WTC11 (cell line): ENCODE measurements at regions not wholly inside any gene's neighbourhood (a gene's known extent, or its start where the extent isn't known, plus 50 kb on each side); places are given as distances from the start of the nearest gene placed in this dataset.

Source experiments
- ATAC-seq: fragments of 200-7000 bp; cut with Tn5 transposase; 2 replicates; pipeline ENCODE4 v1.10.0; 2021; ENCODE audit warnings: mild to moderate bottlenecking, moderate library complexity
- CTCF ChIA-PET: fragments of 300-600 bp; sonication (Branson Sonifier 250); formaldehyde crosslinking; loops from one replicate; lab custom pipeline; 2021; ENCODE audit warnings: antibody characterized with exemption; lab: Charles Lee
- POLR2A ChIA-PET: fragments of 350-600 bp; sonication (Branson Sonifier 250); formaldehyde crosslinking; loops from one replicate; lab custom pipeline; 2021; ENCODE audit warnings: antibody characterized with exemption; lab: Charles Lee
- DNase-seq: peaks from one replicate; pipeline ENCODE4 v3.0.0; 2021; ENCODE audit warnings: low spot score
- H3K27ac Mint-ChIP-seq: 2 replicates; pipeline ENCODE4 v1.8.0; 2021; ENCODE audit warnings: mixed read lengths
- H3K27me3 Mint-ChIP-seq: 2 replicates; pipeline ENCODE4 v1.8.0; 2021; ENCODE audit warnings: low read depth, mild to moderate bottlenecking, moderate library complexity, mixed read lengths
- H3K36me3 Mint-ChIP-seq: 2 replicates; pipeline ENCODE4 v1.8.0; 2021; ENCODE audit warnings: mixed read lengths
- H3K4me1 Mint-ChIP-seq: 2 replicates; pipeline ENCODE4 v1.8.0; 2022; ENCODE audit warnings: mixed read lengths
- H3K4me3 Mint-ChIP-seq: 2 replicates; pipeline ENCODE4 v1.8.0; 2021; ENCODE audit warnings: mild to moderate bottlenecking, moderate library complexity, mixed read lengths
- H3K9me3 Mint-ChIP-seq: 2 replicates; pipeline ENCODE4 v1.8.0; 2021; ENCODE audit warnings: mixed read lengths
- ELF4 ChIP-seq: sonication (generic); formaldehyde crosslinking; IDR thresholded peaks from 2 replicates; pipeline ENCODE4 v1.8.1; 2022; ENCODE audit warnings: low read depth, mild to moderate bottlenecking, moderate library complexity, missing genetic modification reagents
- FOXK1 ChIP-seq: sonication (generic); formaldehyde crosslinking; IDR thresholded peaks from 2 replicates; pipeline ENCODE4 v1.8.0; 2022; ENCODE audit warnings: mild to moderate bottlenecking, moderate library complexity, missing genetic modification reagents
- JAZF1 ChIP-seq: fragments of 250-450 bp; sonication (Bioruptor Pico); IDR thresholded peaks from 2 replicates; pipeline ENCODE4 v1.9.0; 2021; ENCODE audit warnings: moderate library complexity, mild to moderate bottlenecking, inconsistent platforms
- KAT7 ChIP-seq: sonication (generic); formaldehyde crosslinking; IDR thresholded peaks from 2 replicates; pipeline ENCODE4 v1.8.1; 2023; ENCODE audit warnings: missing genetic modification reagents, mild to moderate bottlenecking, borderline replicate concordance
- NR1H2 ChIP-seq: sonication (generic); formaldehyde crosslinking; IDR thresholded peaks from 2 replicates; pipeline ENCODE4 v1.9.0; 2021; ENCODE audit warnings: mild to moderate bottlenecking, moderate library complexity, missing genetic modification reagents
- RELA ChIP-seq: sonication (generic); formaldehyde crosslinking; IDR thresholded peaks from 2 replicates; pipeline ENCODE4 v1.8.1; 2022; ENCODE audit warnings: missing genetic modification reagents, mild to moderate bottlenecking, borderline replicate concordance
- RORB ChIP-seq: fragments of 250-450 bp; sonication (Bioruptor Pico); IDR thresholded peaks from 2 replicates; pipeline ENCODE4 v1.9.0; 2021; ENCODE audit warnings: mild to moderate bottlenecking
- SOX15 ChIP-seq: fragments of 250-450 bp; sonication (Bioruptor Pico); IDR thresholded peaks from 2 replicates; pipeline ENCODE4 v1.9.0; 2021; ENCODE audit warnings: mild to moderate bottlenecking
- SP1 ChIP-seq: sonication (generic); formaldehyde crosslinking; conservative IDR thresholded peaks from 2 replicates; pipeline ENCODE4 v1.8.1; 2022; ENCODE audit warnings: missing genetic modification reagents
- TP53 ChIP-seq: sonication (generic); formaldehyde crosslinking; IDR thresholded peaks from 2 replicates; pipeline ENCODE4 v1.8.1; 2023; ENCODE audit warnings: mild to moderate bottlenecking, missing genetic modification reagents
- ZNF671 ChIP-seq: fragments of 250-450 bp; sonication (Bioruptor Pico); IDR thresholded peaks from 2 replicates; pipeline ENCODE4 v1.8.0; 2021; ENCODE audit warnings: mild to moderate bottlenecking
- TF ChIP-seq, protein P1 (sequence below): fragments of 250-450 bp; sonication (Bioruptor Pico); IDR thresholded peaks from 2 replicates; pipeline ENCODE4 v1.9.0; 2021; ENCODE audit warnings: mild to moderate bottlenecking
- TF ChIP-seq, protein P2 (sequence below): sonication (generic); formaldehyde crosslinking; conservative IDR thresholded peaks from 2 replicates; pipeline ENCODE4 v1.8.1; 2022; ENCODE audit warnings: mild to moderate bottlenecking, missing genetic modification reagents
- TF ChIP-seq, protein P3 (sequence below): sonication (generic); formaldehyde crosslinking; IDR thresholded peaks from 2 replicates; pipeline ENCODE4 v1.8.0; 2023; ENCODE audit warnings: missing genetic modification reagents
- TF ChIP-seq, protein P4 (sequence below): sonication (generic); formaldehyde crosslinking; IDR thresholded peaks from 2 replicates; pipeline ENCODE4 v1.8.0; 2022; ENCODE audit warnings: mild to moderate bottlenecking, missing genetic modification reagents
- TF ChIP-seq, protein P5 (sequence below): fragments of 250-450 bp; sonication (Bioruptor Pico); IDR thresholded peaks from 2 replicates; pipeline ENCODE4 v1.9.0; 2021; ENCODE audit warnings: mild to moderate bottlenecking

DNA sequence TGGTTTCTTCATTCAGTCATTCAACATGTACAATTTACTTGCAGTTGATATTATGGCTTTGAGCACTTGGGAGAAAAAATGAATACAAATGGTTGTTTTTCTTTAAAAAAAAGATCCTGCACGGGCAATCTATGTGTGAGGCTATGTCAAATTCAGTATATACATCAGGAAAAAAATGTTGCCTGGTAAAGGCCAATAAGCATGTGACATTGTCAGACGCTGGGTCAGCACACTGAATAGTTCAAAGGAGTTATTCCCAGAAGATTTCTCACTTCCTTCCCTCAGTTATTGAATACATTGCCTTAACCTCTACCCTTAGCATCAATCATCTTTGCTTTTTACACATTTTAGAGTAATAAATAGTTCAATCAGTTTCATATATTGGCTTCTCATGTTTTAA, 319.2 kb downstream of the NUAK1 start:
- H3K4me1 Mint-ChIP-seq = peaks cover 17% of the 10 kb centered on the region
- ATAC-seq (no peak), DNase-seq (no peak)
- TF ChIP-seq SOX15 (CRISPR knock-in tag) = no peak
- no peak for TF ChIP-seq RELA (CRISPR knock-in tag)
- TF ChIP-seq, protein P1, sequence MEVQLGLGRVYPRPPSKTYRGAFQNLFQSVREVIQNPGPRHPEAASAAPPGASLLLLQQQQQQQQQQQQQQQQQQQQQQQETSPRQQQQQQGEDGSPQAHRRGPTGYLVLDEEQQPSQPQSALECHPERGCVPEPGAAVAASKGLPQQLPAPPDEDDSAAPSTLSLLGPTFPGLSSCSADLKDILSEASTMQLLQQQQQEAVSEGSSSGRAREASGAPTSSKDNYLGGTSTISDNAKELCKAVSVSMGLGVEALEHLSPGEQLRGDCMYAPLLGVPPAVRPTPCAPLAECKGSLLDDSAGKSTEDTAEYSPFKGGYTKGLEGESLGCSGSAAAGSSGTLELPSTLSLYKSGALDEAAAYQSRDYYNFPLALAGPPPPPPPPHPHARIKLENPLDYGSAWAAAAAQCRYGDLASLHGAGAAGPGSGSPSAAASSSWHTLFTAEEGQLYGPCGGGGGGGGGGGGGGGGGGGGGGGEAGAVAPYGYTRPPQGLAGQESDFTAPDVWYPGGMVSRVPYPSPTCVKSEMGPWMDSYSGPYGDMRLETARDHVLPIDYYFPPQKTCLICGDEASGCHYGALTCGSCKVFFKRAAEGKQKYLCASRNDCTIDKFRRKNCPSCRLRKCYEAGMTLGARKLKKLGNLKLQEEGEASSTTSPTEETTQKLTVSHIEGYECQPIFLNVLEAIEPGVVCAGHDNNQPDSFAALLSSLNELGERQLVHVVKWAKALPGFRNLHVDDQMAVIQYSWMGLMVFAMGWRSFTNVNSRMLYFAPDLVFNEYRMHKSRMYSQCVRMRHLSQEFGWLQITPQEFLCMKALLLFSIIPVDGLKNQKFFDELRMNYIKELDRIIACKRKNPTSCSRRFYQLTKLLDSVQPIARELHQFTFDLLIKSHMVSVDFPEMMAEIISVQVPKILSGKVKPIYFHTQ = no peak
- no peak for TF ChIP-seq TP53
- no peak for TF ChIP-seq FOXK1 (CRISPR knock-in tag)
- no peak for TF ChIP-seq JAZF1
- TF ChIP-seq RORB (CRISPR knock-in tag) = no peak
- no peak for TF ChIP-seq ZNF671 (CRISPR knock-in tag)
- TF ChIP-seq, protein P2, sequence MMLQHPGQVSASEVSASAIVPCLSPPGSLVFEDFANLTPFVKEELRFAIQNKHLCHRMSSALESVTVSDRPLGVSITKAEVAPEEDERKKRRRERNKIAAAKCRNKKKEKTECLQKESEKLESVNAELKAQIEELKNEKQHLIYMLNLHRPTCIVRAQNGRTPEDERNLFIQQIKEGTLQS (CRISPR knock-in tag) = no peak
- no peak for TF ChIP-seq ELF4
- TF ChIP-seq KAT7 (CRISPR knock-in tag) = no peak
- TF ChIP-seq NR1H2 (CRISPR knock-in tag) = no peak
- TF ChIP-seq SP1 = no peak
- TF ChIP-seq, protein P3, sequence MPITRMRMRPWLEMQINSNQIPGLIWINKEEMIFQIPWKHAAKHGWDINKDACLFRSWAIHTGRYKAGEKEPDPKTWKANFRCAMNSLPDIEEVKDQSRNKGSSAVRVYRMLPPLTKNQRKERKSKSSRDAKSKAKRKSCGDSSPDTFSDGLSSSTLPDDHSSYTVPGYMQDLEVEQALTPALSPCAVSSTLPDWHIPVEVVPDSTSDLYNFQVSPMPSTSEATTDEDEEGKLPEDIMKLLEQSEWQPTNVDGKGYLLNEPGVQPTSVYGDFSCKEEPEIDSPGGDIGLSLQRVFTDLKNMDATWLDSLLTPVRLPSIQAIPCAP (CRISPR knock-in tag) = no peak
- TF ChIP-seq, protein P4, sequence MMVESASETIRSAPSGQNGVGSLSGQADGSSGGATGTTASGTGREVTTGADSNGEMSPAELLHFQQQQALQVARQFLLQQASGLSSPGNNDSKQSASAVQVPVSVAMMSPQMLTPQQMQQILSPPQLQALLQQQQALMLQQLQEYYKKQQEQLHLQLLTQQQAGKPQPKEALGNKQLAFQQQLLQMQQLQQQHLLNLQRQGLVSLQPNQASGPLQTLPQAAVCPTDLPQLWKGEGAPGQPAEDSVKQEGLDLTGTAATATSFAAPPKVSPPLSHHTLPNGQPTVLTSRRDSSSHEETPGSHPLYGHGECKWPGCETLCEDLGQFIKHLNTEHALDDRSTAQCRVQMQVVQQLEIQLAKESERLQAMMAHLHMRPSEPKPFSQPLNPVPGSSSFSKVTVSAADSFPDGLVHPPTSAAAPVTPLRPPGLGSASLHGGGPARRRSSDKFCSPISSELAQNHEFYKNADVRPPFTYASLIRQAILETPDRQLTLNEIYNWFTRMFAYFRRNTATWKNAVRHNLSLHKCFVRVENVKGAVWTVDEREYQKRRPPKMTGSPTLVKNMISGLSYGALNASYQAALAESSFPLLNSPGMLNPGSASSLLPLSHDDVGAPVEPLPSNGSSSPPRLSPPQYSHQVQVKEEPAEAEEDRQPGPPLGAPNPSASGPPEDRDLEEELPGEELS = no peak
- ChIA-PET POLR2A (no interaction called here), CTCF (no interaction called here)
- H3K36me3 Mint-ChIP-seq = no peaks in the 10 kb centered on the region
- no peak overlapping the region for H3K4me3 Mint-ChIP-seq
- H3K27ac Mint-ChIP-seq = no peak overlapping the region
- no peaks in the 10 kb centered on the region for H3K27me3 Mint-ChIP-seq
- no peaks in the 10 kb centered on the region; the same call in 1 of the 2 replicates for H3K9me3 Mint-ChIP-seq

DNA sequence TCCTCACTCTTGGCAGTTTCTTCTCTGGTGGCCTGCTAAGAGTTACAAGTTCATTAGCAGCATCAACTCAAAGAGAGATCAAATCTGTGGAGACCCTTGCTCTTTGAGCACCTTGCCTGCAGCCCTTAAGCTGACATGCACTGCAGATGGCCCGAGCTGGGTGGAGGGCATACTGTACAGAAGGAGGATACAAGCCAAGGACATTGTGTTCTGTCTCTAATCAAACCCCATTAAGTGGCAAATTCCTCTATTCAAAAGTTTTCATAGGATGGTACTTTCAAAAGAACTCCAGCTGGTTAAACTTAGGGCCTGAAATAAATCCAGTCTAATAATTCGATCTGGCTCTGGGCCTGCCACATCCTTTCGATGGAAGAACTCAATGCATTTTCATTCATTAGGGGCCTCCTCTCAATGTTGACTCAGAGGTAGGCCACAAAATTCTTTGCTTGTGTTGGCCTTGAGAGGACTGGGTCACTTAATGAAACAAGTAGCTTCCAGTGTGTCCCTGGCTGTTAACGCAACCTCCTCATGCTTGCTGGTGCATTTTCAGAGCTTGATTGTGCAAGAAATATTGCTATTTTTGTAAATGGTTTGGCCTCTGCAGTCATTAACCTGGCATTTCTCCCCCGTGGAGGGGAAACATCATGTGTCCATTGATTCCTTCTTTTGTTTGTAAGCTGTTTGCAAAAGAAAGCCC, 318.2 kb downstream of the NUAK1 start:
- Mint-ChIP-seq H3K4me3 (no peak overlapping the region), H3K4me1 (peaks cover 17% of the 10 kb centered on the region), H3K27me3 (no peaks in the 10 kb centered on the region), H3K36me3 (no peaks in the 10 kb centered on the region), H3K9me3 (no peaks in the 10 kb centered on the region; the same call in none of the 2 replicates), H3K27ac (no peak overlapping the region)
- TF ChIP-seq, protein P5, sequence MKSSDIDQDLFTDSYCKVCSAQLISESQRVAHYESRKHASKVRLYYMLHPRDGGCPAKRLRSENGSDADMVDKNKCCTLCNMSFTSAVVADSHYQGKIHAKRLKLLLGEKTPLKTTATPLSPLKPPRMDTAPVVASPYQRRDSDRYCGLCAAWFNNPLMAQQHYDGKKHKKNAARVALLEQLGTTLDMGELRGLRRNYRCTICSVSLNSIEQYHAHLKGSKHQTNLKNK (CRISPR knock-in tag) = no peak
- DNase-seq = no peak
- ATAC-seq = peak; percentile 20; the same call in 1 of the 2 replicates
- ChIA-PET POLR2A (interaction anchor here (0.8 kb wide), 1 partner anchor 43 kb away, joined by 3 read pairs; no protein-coding TSS in a partner anchor), CTCF (no interaction called here)
